ENCODE measurements at regions not wholly inside any gene's neighbourhood (a gene's known extent, or its start where the extent isn't known, plus 50 kb on each side); places are given as distances from the start of the nearest gene placed in this dataset.

- no peaks in the 10 kb centered on the region for H3K4me1 Mint-ChIP-seq
- TF ChIP-seq, protein P1, sequence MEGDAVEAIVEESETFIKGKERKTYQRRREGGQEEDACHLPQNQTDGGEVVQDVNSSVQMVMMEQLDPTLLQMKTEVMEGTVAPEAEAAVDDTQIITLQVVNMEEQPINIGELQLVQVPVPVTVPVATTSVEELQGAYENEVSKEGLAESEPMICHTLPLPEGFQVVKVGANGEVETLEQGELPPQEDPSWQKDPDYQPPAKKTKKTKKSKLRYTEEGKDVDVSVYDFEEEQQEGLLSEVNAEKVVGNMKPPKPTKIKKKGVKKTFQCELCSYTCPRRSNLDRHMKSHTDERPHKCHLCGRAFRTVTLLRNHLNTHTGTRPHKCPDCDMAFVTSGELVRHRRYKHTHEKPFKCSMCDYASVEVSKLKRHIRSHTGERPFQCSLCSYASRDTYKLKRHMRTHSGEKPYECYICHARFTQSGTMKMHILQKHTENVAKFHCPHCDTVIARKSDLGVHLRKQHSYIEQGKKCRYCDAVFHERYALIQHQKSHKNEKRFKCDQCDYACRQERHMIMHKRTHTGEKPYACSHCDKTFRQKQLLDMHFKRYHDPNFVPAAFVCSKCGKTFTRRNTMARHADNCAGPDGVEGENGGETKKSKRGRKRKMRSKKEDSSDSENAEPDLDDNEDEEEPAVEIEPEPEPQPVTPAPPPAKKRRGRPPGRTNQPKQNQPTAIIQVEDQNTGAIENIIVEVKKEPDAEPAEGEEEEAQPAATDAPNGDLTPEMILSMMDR (conservative IDR thresholded peaks at IDR 0.05), result no peak
These were observed 1089.8 kb downstream of the ROBO2 start for GRCh38 chr3:78129707-78130106.

DNA sequence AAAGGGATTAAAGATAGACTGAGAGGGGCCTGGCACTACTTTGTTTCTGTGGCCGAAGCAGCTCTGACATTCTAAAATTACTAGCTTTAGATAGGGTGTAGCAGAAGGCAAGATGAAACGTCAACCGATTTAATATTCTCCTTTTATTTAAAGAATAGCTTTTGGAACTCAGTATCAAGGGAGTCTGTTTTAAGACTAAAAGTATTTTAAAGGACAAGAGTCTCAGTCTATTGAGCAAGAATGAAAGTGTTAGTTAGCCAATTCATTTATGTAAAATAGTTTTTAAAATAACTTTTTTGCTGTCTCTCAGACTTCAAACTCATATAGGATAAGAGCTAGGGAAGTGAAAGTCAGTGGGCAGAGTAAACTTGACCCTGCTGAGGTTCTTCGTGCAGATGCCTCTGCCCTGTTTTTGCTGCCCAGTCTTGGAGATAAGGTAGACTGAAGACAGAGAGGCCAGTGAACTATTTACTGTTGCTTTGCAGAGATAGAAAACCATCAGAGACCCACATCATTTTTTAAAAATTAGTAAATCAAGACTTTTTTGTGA, 1090.9 kb downstream of the ROBO2 start:
- TF ChIP-seq, protein P1 (conservative IDR thresholded peaks at IDR 0.05), result no peak
- Mint-ChIP-seq H3K4me3 (no peak overlapping the region), H3K9me3 (peaks cover 13% of the 10 kb centered on the region), H3K4me1 (no peaks in the 10 kb centered on the region), H3K27me3 (ENCODE audit: low read depth) (no peaks in the 10 kb centered on the region), H3K36me3 (ENCODE audit: low read depth) (no peaks in the 10 kb centered on the region), H3K27ac (ENCODE audit: unreplicated experiment) (no peak overlapping the region)
- DNase-seq (ENCODE audit: low read depth, low spot score), result no peak

More at GRCh38 chr3:78129707-78130106, 1089.8 kb downstream of the ROBO2 start:
- H3K27me3 Mint-ChIP-seq (ENCODE audit: low read depth), result no peaks in the 10 kb centered on the region
- DNase-seq (ENCODE audit: low read depth, low spot score), result no peak
- no peak overlapping the region for H3K27ac Mint-ChIP-seq (ENCODE audit: unreplicated experiment)
- no peaks in the 10 kb centered on the region for H3K36me3 Mint-ChIP-seq (ENCODE audit: low read depth)
- H3K9me3 Mint-ChIP-seq, result peaks cover 14% of the 10 kb centered on the region
- H3K4me3 Mint-ChIP-seq, result no peak overlapping the region

- DNase-seq (ENCODE audit: low read depth, low spot score), result no peak
- peaks cover 6% of the 10 kb centered on the region for H3K9me3 Mint-ChIP-seq
- TF ChIP-seq, protein P1 (conservative IDR thresholded peaks at IDR 0.05), result no peak
- H3K27ac Mint-ChIP-seq (ENCODE audit: unreplicated experiment), result no peak overlapping the region
- H3K4me1 Mint-ChIP-seq, result no peaks in the 10 kb centered on the region
- H3K4me3 Mint-ChIP-seq, result no peak overlapping the region
- H3K27me3 Mint-ChIP-seq (ENCODE audit: low read depth), result no peaks in the 10 kb centered on the region
- H3K36me3 Mint-ChIP-seq (ENCODE audit: low read depth), result no peaks in the 10 kb centered on the region
These were observed 1094.6 kb downstream of the ROBO2 start for GRCh38 chr3:78134496-78134895.

DNA sequence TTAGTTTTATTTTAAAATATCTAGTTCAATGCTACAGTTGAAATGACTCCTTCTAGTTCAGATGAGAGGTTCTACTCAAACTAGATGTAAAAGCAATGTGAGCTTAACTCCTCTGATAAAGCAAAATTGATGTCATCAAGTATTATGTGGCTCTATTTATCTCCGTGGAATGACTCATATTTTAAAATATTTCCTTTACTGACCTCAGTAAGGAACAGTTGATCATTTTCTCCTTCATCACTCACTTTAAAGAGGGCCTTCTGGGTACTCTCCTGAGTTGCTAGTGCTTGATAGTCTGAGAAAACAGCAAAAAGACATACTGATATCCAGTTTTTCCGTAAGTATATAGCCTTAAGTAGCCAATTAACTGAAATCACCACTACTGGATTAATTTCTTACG, 1099.3 kb downstream of the ROBO2 start:
- Mint-ChIP-seq H3K4me1 (no peaks in the 10 kb centered on the region), H3K27ac (ENCODE audit: unreplicated experiment) (no peak overlapping the region), H3K36me3 (ENCODE audit: low read depth) (no peaks in the 10 kb centered on the region), H3K9me3 (peaks cover 6% of the 10 kb centered on the region), H3K27me3 (ENCODE audit: low read depth) (no peaks in the 10 kb centered on the region), H3K4me3 (no peak overlapping the region)
- no peak for DNase-seq (ENCODE audit: low read depth, low spot score)
- TF ChIP-seq, protein P1 (conservative IDR thresholded peaks at IDR 0.05), result no peak

DNA sequence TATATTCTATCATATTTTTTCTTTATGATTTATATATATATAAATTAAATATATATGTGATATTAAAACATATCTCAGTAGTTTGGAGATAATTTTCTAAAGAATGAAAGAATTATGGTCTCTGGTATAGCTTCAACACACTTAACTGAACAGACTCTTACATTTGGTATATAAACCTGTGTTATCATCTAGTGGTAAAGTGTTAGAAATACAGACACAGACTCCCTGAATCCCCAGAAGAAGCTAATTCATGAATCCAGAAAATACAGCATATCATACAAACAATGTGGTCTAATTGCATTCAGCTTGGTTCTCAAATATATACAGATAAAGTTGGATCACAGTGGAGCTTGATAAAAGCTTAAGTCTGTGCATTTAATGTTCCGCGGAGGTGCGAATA, 1100.4 kb downstream of the ROBO2 start:
- no peak for DNase-seq (ENCODE audit: low read depth, low spot score)
- TF ChIP-seq, protein P1 (conservative IDR thresholded peaks at IDR 0.05), result no peak
- Mint-ChIP-seq H3K27ac (ENCODE audit: unreplicated experiment) (no peak overlapping the region), H3K4me1 (no peaks in the 10 kb centered on the region), H3K27me3 (ENCODE audit: low read depth) (no peaks in the 10 kb centered on the region), H3K36me3 (ENCODE audit: low read depth) (no peaks in the 10 kb centered on the region), H3K9me3 (peaks cover 9% of the 10 kb centered on the region), H3K4me3 (no peak overlapping the region)

Measured in neural crest cell (in vitro differentiated cells).